Kidney glomerular epithelial cell (primary cell): ENCODE measurements at regions not wholly inside any gene's neighbourhood (a gene's known extent, or its start where the extent isn't known, plus 50 kb on each side); places are given as distances from the start of the nearest gene placed in this dataset.
A peak's percentile ranks its signal among the peaks of the same experiment; 100 is the strongest.
"Not testable (repeated sequence)": the region's sequence is repeated elsewhere in the genome, so short reads cannot be mapped to it uniquely, and the experiment has no call there.

Experiments
- DNase-seq: peaks from one replicate; lab custom pipeline; 2025; lab: John Stamatoyannopoulos, UW

- no peak for DNase-seq
These were observed 1542.8 kb downstream of the EFNA5 start for GRCh38 chr5:106127985-106128384.

GRCh38 chr5:106127341-106127781 lies 1543.4 kb downstream of the EFNA5 start:
- DNase-seq: peak; percentile 38

- no peak for DNase-seq
These were observed 1548.6 kb downstream of the EFNA5 start for GRCh38 chr5:106121972-106122605.

DNA sequence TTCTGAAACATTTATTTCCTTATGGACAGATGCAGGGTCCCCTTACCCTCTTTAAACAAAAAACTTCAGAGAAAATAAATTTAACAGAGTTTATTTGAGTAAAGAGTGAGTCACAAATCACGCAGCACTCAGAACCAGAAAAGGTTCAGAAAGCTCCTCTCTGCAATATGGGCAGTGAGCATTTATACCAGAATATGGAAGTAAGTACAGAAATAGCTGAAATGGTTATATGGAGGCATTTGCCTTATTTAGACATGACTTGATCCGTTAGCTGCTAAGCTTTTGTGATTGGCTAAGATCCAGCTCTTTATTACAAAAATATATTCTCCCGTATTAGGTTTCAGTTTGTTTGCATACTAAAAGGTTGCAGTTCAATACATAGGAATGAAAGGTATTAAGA lies 1554.1 kb downstream of the EFNA5 start:
- no peak for DNase-seq

DNA sequence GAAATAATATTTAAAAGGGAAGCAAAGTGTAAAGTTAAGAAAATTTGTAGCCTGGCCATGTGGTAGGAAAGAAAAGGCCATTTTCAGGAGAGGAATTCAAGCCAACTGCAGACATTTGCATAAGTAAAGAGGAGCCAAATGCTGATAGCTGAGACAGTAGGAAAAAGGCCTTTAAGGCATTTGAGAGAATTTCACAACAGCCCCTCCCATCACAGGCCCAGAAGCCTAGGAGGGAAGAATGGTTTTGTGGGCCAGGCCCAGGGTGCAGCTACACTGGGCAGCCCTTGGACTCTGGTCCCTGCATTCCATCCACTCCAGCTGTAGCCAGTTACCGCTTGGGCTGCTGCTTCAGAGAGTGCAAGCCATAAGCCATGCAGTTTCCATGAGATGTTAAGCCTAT lies 1556.8 kb downstream of the EFNA5 start:
- DNase-seq: no peak

DNA sequence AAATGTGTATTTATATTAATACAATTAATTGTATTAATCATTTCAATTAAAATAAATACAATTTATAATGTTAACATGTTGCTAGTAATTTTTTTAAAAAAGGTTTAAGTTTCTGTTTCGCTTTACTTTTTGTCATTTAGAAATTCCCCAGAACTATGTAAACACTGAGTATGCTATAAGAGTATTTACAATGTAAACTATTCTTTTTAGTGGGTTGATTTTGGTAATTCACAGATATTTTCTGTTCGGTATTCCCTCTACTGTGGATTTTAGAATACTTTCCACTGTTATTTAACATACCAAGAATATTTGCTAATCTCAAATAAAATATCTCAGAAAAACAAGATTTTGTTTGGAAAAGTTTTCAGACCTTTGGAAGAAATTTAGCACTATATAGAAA lies 1564.4 kb downstream of the EFNA5 start:
- no peak for DNase-seq

DNA sequence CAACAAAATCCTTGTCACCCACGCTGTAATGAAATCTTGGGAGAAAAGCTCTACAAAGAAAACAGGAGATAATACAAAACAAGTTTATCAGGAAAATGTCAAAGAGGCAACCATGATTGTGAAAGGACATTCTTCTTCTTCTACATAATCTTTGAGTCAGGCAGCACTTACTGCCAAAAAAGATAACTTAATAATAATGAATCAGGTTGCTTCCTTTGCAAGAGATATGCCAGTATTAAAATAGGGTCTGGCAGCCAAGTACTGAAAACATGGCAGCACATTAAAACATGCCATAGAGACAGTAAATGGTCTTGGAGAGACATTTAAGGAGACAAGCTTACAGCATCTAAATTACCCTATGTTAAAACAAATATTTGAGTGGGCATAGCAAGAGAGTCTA lies 1573.4 kb downstream of the EFNA5 start:
- no peak for DNase-seq

DNA sequence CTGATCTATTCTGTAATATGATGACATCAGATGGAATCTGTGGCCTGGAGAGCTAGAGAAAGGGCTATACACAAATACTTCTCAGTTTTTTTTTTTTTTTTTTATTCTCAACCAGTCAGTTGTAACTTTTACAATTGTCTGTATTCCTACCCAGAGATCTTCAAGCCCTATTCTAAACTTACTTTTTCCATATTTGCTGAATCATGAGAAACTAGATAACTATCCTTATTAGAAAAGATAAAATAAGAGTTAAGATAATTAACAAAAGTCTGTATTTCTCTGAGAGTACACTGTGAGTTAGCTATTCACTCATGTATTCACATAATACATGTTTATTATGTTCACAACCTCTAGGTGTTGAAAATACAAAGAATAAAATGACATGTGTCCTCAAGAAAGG lies 1575.9 kb downstream of the EFNA5 start:
- DNase-seq: no peak

DNA sequence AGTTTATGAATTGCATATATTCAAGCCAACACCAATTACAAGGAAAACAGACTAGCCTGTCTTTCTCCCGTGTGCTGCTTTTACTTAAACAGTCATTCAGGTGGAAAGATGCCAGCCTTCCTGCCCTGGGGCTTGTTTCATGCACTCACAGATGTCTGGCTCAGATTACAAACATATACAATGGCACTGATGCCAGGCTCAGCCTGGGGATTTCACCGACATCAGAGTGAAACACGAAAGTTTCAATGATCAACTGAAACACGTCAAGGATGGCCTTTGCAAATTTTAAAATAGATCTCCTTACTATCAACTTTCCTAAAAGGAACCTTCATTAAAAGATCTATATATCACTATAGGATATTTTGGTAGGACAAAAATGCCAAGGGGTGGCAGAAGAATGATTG lies 1576.5 kb downstream of the EFNA5 start:
- no peak for DNase-seq

- DNase-seq: no peak
These were observed 1577.6 kb downstream of the EFNA5 start for GRCh38 chr5:106093134-106093533.

GRCh38 chr5:106092455-106092854 lies 1578.3 kb downstream of the EFNA5 start:
- no peak for DNase-seq

- no peak for DNase-seq
These were observed 1581.7 kb downstream of the EFNA5 start for GRCh38 chr5:106089073-106089472.

DNA sequence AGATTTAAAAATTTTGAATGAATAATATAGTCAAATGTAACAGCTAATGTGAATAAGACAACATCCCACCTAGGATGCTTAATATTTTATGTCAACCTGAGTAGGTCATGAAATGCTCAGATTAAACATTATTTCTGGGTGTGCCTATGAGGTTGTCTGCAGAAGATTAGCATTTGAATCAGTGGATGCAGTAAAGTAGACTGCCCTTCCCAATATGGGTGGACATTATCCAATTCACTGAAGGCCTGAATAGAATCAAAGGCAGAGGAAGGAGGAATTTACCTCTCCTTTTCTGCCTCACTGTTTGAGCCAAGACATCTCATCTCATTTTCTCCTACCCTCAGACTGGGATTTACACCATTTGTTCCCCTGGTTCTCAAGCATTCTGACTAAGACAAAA lies 1582.3 kb downstream of the EFNA5 start:
- no peak for DNase-seq

DNA sequence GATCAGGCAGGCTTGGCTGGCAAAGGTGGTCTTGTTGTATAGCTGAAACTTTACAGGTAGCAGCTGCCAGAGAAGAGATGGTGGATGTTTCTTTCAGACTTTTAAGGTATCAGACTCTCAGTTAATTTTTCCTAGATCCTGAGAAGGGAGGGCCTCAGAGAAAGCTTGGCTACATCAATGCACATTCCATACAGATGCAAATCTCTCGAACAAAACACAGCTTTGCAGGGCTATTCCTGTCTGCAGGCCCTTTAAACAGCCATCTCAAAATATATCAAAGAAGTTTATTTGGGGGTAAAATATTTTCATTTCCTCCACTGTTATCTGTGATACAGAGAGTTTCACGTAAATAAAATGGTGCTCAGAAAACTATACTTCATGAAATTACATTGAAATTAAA lies 1584.4 kb downstream of the EFNA5 start:
- DNase-seq: no peak

DNA sequence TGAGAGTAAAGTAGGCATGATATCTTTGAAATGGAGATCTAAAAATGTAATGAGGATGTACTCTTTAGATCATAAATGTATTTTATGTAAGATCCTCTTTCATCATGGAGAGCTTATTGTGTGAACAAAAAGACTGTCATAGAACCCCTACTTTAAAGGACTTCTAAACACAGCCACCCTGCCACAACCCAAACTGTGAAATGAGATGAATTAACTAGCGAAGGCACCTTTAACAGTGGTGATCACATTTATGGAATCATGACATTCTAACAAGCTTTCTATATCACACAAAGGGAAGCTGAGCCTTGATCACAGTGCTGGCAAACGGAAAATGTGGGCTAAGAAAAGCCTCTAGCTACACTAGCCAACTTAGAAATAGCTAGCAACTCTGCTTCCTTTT lies 1585.2 kb downstream of the EFNA5 start:
- no peak for DNase-seq

DNA sequence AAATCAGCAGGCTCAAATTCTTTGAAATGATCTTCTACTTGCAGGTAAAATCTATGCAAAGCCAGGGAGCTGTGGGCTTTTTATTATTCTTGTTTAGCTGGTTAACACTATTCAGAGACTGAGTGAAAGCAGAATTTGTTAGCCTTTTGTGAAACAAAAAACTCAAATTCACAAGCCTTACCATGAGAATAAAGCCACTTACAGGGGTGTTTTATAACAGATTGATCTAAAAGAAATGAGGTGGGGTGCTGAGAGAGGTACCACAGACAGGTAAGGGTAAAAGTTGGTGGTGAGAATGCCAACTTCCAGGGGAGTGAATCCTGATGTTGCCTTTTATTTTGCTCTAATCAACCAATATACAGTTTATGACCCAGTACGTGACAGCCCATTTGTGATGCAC lies 1585.6 kb downstream of the EFNA5 start:
- DNase-seq: no peak

- DNase-seq: no peak
These were observed 1590.2 kb downstream of the EFNA5 start for GRCh38 chr5:106080535-106080934.

- DNase-seq: no peak
These were observed 1594.1 kb downstream of the EFNA5 start for GRCh38 chr5:106076655-106077054.

- no peak for DNase-seq
These were observed 1598.5 kb downstream of the EFNA5 start for GRCh38 chr5:106072208-106072607.

DNA sequence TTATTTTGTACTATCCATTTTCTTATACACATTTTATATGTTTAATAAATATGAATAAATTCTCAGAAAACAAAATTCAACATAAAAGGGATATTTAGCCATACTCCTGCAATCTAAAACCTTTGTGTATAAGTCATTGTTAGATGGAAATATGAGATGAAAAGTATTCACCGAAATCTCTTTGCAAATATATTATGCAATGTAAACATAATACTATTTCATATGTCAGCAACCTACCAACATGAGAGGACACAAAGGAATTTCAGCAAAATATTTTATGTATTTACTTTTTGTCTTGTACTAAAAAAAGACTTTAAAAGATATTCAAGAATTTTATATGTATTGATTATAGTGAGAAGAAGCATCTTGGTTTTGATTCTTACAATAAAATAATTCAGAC lies 1623.4 kb downstream of the EFNA5 start:
- DNase-seq: no peak

DNA sequence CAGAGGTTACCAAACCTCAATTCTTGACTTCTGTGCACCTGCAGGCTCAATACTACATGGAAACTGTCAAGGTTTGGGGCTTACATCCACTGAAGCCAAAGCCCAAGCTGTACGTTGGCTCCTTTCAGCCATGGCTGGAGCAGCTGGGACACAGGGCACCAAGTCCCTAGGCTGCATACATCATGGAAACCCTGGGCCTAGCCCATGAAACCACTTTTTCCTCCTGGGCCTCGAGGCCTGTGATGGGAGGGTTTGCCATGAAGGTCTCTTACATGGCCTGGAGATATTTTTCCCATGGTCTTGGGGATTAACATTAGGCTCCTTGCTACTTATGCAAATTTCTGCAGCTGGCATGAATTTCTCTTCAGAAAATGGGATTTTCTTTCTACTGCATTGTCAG lies 1638.7 kb downstream of the EFNA5 start:
- DNase-seq: not testable (repeated sequence)

GRCh38 chr5:106028314-106028713 lies 1642.4 kb downstream of the EFNA5 start:
- DNase-seq: no peak

- DNase-seq: no peak
These were observed 1649.8 kb downstream of the EFNA5 start for GRCh38 chr5:106020894-106021293.

GRCh38 chr5:106019261-106019660 lies 1651.5 kb downstream of the EFNA5 start:
- no peak for DNase-seq
